Suppressor macrophage treated with lipopolysaccharide for 4 hours (primary cell): ENCODE measurements at regions not wholly inside any gene's neighbourhood (a gene's known extent, or its start where the extent isn't known, plus 50 kb on each side); places are given as distances from the start of the nearest gene placed in this dataset.
"Not testable (repeated sequence)": the region's sequence is repeated elsewhere in the genome, so short reads cannot be mapped to it uniquely, and the experiment has no call there.

Source experiments
- DNase-seq: peaks from one replicate; pipeline ENCODE4 v3.0.0-alpha.2; 2020

DNA sequence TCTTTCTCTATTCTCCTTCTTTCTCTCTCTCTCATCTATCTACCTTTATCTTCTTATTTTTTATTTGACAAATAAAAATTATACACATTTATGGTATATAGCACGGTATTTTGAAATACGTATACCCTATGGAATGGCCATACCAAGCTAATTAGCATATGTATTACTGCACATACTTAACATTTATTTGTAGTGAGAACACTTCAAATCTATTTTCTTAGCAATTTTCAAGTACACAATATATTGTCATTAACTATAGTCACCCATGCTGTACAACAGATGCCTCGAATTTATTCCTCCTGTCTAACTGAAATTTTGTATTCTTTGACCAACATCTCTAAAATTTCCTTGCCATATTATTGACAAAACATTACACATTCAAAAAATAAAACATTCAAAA is 447.1 kb downstream of the MIAT start:
- no peak for DNase-seq

DNA sequence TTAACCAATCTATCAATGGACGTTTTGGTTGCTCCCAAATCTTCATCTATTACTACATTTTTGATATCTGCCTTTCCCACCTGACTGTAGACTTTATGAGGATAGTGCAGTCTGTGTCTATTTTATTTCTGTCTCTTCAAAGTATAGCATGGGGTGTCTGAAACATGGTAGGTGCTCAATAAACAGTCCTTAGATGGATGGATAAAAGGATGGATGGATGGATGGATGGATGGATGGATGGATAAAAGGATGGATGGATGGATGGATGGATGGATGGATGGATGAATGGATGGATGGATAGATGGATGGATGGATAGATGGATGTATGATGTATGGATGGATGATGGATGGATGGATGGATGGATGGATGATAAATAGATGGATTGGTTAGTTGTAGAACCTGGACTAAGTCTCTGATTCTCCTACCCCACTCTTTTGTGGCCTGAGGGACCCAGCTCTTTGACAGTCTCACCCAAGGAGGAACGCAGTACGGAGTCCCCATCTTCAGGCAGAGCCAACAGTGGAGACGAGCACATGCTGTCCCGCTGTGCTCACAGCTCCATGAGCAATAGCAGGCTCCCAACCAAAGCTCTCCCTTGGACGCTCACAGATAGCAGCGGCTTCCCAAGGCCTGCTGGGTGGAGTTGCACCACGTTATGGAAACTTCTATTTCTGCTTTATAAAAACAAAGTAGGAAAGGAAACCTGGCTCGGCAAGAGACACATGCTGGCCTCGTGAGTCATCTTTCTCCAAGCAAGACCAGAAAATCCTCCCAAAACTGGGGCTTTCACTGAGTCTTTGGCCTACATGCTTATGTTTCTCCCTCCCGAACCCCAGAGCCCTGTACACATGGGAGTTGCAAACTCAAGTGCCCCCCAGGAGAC is 448.0 kb downstream of the MIAT start:
- peak; percentile 77 for DNase-seq

DNA sequence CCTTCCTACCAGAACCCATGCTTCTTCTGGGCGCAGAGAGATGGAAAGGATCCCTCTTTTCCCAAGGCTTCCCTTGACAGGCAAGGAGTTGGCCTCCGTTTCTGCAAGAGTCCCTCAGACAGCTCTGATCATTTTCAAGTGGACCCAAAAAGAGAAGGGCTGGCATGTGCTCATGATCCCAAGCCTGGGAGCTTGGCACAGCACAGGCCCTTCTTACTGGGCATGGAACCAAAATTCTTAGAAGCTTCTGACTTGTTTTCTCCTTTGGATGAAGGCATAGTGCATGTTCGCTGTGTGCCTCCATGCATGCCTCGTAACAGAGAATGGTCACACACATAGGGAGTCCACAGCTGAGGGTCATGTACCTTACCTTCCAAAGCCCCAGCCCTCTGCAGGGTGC is 449.6 kb downstream of the MIAT start:
- DNase-seq: no peak

DNA sequence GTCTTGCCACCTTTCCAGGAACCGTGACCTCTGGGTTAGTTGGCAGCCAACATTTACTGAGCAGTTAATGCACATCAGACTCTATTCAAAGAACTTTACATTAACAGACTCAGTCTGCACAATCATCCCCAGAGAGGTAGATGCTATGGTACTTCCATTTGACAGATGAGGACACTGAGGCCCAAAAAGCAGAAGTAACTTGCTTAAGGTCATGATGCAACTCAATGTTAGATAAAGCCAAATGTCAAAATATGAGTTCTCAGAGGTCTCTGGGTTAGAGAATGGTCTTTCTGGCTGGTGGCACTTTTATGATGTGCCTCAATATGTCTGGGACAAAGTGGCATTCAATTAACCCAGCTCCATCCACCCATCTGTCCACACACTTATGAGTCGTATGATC is 450.0 kb downstream of the MIAT start:
- no peak for DNase-seq

DNA sequence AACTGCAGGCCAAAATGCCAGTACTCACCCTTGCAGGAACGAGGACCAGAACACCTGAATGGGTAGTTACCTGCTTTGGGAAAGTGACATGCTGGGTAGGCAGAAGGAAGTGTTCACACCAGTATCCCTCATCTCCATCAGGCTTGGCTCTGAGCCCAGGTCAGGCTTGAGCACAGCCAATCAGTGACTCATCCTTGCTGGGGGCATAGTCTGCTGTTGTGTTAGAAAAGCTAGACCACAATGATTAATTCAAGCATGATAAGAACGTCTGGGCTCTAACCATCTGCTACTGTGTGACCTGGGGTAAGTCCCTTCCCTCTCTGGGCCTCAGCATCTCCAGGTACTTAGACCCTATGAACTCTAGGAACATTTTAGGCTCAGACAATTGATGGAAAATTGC is 450.4 kb downstream of the MIAT start:
- DNase-seq: peak; percentile 83

DNA sequence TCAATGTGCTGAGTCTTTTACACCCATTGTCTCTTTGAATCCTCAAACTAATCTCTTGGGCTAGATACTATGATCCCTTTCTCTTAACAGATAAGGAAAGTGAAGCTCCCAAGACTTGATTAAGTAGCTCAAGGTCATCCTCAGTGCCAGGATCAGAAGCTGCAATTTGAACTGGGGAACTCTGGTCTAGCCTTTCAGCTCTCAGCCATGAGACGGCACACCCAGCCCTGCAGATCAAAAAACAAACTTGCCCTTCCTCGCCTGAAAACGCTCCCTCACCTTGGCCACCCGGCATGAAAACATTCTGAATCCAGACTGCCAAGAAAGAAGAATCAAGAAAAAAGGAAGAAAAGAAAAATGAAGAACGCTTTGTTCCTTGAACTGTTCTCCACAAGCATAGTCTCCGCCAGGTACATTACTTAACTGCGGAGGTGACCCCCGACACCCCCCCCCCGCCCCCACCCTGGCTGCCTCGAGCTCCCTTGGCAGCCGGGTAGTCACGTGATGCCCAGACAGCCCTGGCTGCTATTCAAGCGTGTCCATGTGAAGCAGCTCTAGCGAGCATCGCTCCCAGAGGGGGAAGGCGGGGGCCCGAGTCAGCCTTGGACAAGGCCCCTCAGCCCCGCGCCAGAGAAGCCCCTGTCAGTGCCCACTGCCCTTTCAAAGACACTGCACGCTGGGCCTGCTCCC is 451.2 kb downstream of the MIAT start:
- no peak for DNase-seq

DNA sequence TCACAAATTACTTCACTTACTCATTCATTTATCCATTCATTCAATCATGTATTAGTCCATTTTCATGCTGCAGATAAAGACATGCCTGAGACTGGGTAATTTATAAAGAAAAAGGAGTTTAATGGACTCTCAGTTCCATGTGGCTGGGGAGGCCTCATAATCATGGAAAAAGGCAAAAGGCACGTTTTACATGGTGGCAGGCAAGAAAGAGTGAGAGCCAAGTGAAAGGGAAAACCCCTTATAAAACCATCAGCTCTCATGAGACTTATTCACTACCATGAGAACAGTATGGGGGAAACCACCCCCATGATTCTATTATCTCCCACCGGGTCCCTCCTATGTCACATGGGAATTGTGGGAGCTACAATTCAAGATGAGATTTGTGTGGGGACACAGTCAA is 452.0 kb downstream of the MIAT start:
- DNase-seq: not testable (repeated sequence)

DNA sequence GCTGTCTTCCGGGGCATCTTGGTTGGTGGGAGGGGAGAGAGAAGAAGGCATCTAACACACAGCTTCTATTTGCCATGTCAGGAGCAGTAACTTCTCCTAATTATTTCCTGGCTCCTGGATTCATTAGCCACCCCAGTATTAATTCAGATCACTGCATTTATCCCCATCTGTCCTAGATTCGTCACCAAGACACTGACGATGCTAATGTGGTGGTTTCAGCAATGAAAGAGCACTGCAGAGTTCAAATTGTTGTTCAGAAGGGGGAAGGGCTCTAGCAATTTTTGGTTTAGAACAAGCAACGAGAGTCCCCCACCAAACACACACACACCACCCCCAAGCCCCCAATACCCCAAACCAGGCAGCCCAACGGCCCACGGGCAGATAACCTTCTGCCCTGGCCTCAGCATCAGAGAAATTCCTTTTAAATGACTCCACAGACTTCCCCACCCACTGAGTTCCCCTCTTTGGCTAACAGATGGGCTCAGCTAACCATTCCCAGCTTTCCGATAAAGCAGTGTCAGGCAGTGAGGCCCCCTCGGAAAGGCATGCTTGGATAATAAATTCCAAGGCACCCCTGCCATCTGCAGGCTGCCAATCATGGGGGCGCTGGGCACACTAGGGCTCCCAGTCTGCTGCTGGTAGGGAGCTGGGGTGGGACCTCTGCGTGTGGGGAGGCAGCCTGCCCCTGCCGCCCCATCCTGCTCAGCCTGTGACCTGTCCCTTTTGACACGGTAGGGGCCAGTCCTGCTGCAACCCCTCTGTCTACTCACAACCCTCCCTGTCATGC is 453.5 kb downstream of the MIAT start:
- DNase-seq: no peak

DNA sequence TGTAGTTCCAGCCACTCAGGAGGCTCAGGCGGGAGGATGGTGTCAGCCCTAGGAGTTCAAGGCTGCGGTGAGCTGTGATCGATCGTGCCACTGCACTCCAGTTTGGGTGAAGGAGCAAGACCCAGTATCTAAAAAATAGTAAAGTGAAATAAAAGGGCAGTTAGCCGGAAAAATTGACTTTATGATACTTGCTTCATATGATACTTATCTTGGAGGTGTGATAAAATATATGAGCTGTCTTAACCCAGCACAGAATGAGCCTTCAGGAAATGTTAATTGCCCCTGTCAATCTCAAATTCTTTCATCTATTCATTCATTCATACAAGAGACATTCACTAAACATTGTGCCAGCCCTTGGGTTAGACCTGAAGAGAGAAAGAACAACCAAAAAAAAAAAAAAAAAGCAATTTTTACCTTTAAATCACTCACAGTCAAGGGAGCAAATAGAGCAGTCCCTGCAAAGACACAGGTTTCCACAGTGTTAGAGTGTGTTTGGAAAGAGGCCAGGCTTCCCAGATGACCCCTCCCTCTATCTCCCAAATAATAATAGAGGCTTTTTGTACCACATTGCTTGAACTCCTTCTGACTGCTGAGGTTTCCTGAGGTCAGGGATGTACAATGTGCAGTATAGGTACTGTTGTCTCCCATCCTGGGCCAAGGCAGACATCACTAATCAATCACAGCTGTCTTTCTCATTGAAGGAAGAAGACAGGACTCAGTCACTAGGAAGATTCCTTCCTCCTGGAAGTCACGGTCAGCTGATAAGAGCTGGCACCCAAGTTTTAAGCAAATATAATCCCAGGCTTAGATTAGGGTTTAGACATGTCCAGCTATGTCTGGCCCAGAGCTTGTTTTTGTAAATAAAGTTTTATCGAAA is 454.6 kb downstream of the MIAT start:
- DNase-seq: no peak

DNA sequence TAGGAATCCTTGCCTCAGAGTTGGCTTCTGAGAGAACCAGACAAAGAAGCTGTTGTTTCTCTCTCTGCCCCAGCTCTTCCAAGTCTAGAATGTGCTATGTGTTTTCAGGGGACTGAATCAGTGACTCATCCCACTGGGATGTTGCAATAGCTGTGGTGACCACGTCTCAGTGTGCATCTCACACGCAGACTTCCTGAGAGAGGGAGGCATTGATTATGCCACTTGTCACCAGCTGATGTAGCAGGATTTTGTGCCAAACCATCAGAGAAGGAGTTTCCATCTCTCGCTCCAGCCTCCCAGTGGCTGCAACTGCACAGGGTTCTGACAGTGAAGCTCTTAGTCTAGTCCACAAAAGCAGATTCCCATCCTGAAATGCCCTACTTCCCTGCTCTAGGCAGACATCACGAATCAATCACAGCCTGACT is 455.8 kb downstream of the MIAT start:
- peak; percentile 94 for DNase-seq

DNA sequence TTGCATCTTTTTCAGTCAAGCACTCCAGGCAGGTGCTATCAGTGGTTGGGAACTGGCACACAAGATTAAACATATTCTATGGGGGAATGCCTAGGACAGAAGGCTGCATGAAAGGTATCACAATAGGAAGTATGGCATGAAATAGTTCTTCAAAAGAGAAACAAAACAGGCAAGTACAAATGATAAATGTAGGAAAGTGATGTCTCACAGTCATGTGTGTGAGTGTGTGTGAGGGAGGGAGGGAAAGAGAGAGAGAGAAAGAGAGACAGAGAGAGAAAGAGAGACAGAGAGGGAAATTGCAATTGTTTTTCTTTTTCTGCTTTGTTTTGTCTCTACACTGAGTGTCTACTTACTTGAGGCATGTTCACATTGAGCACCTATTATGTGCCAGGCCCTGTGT is 456.3 kb downstream of the MIAT start:
- no peak for DNase-seq

DNA sequence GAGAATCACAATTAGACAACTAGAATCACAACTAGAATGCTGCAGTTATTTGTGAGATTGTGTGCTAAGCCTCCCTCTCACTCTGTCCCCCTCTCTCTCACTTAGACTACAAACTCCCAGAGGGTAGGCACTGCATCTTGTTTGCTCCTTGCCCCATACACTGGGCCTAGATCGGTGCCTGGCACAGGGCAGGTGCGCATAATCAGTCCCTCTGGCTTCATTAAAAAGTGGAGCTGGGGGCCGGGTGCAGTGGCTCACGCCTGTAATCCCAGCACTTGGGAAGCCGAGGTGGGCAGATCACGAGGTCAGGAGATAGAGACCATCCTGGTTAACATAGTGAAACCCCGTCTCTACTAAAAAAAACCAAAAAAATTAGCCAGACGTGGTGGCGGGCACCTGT is 456.8 kb downstream of the MIAT start:
- DNase-seq: no peak

DNA sequence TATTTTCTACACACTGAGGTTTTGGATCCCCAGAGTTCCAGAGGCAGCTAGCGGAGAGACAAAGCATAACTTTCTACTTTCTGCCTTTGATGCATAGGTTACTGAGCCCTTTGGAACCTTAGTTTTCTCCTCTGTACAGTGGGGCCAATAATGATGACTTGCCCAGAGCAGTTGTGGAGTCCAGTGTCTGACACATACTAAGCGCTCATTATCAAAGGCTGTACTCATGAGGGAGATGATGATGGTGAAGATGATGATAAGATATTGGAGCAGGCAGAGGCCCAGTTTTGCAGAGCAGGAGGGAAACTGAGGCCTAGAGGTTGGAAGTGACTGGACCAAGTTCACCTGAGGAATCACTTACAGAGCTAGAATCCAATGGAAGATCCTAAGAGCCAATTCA is 458.0 kb downstream of the MIAT start:
- DNase-seq: no peak

DNA sequence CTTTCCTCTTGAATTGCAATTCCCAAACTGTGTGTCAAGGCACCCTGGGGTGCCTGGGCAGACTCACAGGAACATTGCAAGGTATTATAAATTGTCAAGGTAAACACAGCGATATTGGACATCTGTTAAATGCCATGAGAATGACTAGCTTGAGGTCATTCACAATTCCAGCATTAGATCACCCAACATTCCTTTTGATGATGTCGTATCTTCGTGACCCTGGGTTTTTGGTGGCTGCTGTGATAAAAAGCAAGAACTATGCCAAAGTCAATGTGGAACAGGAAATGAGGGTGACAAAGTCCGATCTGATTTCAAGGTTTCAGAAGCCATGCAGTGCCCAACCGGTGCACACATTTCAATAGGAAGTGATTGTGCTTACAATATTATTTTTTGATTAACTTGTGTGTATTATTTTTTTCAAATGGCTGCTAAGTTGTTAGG is 458.4 kb downstream of the MIAT start:
- DNase-seq: peak; percentile 49

DNA sequence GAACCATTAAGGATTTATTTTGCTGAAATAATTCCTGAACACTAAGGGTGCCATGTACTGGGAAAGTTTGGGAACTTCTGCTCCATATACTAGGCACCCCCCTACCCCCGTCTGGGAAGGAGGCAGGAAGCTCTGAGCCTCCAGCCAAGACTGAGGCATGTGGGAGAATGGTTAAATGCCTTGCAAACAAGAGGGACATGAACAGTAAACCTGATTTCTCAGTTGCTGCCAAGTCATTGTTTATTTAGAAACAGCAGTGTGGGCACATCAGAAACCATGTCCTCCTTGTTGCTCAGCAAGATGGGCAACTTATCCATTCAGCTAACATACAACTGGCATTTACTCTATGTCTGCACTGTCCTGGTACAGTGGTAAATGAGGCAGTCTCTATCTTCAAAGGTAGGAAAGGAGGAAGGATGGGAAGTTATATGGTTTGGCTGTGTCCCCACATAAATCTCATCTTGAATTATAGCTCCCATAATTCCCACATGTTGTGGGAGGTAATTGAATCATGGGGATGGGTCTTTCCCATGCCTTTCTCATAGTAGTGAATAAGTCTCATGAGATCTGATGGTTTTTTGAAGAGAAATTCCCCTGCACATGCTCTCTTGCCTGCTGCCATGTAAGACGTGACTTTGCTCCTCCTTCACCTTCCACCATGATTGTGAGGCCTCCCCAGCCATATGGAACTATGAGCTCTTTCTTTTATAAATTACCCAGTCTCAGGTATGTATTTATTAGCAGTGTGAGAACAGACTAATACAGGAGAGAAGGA is 459.1 kb downstream of the MIAT start:
- no peak for DNase-seq

DNA sequence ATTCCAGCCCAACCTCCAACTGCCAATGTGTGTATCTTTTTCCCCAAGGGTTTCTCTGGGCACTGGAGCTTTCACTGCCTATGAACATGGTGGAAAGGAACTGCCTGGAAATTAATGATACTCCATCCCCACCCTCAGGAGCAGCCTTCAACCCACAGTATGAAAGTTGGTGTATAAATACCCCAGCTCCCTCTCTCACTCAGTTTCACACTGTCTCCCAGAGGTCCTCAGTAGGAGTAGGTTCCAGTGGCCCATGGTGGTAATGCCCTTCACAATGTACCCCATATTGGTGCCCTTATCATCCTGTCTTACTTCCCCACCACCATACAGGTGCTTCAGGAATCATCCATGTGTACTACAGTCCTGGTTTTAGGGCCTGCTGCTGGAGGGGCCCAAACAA is 462.6 kb downstream of the MIAT start:
- no peak for DNase-seq

DNA sequence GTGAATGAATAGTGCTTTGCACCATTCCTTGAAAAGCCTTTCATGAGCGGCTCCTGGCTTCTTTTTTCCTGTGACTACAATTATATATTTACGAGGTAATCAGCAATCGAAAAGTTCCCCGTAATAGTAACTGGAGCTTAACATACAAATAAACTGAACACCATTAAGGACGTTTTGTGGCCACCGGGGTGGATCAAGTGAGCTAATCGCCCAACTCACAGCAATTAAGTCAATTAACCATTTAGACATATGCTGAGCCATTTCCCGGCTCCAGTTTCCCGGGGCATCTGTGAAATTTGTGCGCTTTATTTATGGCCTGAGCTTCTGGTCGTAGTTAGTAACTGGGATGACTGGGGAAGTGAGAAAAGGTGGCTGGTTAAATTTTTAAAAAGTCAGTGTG is 465.2 kb downstream of the MIAT start:
- DNase-seq: no peak

DNA sequence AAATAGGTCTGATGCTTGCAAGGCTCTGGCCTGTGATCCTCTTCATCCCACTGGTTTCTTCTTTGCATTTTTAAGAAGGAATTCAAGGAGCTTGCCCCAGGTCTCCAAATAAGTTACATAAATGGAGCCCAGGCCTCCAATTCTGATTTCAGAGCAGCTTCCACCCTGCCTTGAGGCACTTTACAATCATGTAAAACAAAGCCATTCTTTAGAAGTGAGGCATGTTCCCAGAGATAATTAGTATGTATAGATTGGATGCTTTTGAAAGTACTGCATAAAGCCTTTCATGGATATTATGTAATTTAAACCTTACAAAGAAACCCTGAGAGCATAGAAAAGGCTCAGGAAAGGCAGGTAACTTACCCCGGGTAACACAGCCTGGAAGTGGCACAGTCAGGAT is 466.5 kb downstream of the MIAT start:
- DNase-seq: no peak

DNA sequence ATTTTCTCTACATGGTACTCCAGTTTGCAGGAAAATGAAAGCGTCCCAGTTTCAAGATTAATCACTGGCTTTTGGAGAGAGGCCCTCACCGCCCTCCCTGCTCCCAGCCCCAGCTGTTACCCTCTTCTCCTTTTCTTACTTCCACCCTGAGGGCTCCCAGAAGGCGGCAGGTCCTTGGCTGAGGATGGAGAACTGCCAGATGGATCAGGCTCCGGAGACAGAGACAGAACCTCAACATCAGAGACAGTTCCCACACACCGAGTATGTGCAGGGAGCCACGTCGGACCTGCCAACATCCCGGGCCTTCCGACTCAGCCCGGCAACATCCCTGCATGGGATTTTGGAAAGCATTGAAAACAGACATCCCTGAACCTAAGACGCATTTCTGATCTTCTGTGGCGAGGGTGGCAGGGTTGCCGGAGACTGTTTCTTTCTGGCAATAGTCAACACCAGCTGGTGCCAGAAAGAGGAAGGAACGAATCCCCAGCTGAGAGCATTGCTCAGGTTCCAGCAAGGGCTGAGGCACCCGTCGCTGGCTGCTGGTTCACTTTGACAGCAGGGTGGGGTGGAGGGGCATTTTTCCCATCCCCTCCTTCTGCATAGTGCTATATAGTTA is 467.1 kb downstream of the MIAT start:
- DNase-seq: peak; percentile 94

DNA sequence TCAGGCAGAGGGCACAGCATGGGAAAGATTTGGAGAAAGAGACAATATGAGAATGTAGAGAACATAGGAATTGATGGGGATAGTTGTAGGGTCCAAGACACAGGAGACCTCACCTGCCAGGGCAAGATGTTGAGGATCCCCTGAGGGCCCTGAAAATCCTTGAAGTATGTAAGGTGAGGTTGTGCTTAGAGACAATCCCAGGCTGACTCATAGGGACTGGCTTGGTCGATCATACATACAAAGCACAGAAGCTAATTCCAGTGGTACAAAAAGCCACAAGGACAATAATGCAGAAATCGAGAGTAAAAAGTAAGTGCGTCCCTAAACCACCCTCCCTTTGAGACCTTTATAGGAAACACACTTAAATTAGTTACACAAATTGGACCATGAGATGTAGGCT is 468.2 kb downstream of the MIAT start:
- DNase-seq: no peak

DNA sequence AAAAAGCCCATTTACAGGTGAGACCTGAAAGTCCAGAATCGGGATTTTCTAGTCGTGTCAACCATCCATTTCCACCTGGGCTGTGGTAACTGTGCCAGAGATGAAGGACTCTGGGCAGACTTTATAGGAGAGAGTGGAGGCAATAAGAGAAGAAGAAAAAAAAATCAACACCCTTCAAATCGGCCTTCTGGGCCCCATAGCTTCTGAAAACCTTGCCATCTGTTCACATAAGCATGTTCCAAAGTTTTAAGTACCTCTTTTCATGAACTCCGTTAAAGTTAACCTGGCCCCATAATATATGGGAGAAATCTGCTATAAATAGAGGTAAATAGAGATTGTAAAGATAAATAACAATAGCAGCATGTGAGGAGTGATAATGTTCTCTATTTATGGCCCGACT is 470.5 kb downstream of the MIAT start:
- no peak for DNase-seq
